Vagina (tissue), 2 donors: ENCODE measurements at regions not wholly inside any gene's neighbourhood (a gene's known extent, or its start where the extent isn't known, plus 50 kb on each side); places are given as distances from the start of the nearest gene placed in this dataset.

Experiments used
- CTCF ChIP-seq, 3 experiments: fragments of 450-650 bp in 2 of 3; fragments of 200-600 bp in 1 of 3; sonication (generic) in 1 of 3; IDR thresholded peaks; one replicate each; pipeline ENCODE4 v1.5.1; 2017 to 2019; ENCODE audit warnings: antibody characterized with exemption in 3 of 3, mild to moderate bottlenecking in 2 of 3, moderate library complexity in 2 of 3
- POLR2A ChIP-seq, 2 donors: fragments of 450-650 bp; IDR thresholded peaks; one replicate each; pipeline ENCODE4 v1.6.1; 2017; ENCODE audit warnings: antibody characterized with exemption in 2 of 2, mild to moderate bottlenecking in 2 of 2, moderate library complexity in 2 of 2
- POLR2AphosphoS5 ChIP-seq, 2 donors: sonication (generic); formaldehyde crosslinking; IDR thresholded peaks; one replicate each; pipeline ENCODE4 v1.9.0; 2017; ENCODE audit warnings: antibody characterized with exemption in 2 of 2, mild to moderate bottlenecking in 2 of 2, low read depth in 1 of 2; ENCODE audit not compliant: insufficient read depth in 1 of 2

DNA sequence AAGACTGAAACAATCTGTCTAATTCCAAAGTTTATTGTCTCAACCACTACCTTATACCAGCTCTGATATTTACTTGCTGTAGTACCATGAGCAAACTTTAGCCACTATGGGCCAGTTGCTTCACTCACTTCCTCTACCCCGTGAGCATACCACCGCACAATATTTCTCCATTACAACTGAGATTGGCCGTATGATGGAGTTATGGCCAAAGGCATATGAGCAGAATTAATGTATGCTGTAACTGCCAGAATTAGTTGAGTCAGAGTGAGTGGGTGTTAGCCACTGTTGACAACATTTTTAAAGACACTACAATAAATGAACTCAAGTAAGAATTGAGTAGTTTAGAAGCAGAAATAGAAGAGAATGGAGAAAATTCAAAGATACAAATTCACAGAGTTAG, 69.7 kb downstream of the LRATD1 start:
- TF ChIP-seq CTCF (IDR thresholded peaks at IDR 0.05) (no peak), POLR2AphosphoS5 (IDR thresholded peaks at IDR 0.05; ENCODE audit: insufficient read depth in 1 of 2, low read depth in 1 of 2) (no peak), POLR2A (IDR thresholded peaks at IDR 0.05) (no peak)
